ENCODE measurements at regions not wholly inside any gene's neighbourhood (a gene's known extent, or its start where the extent isn't known, plus 50 kb on each side); places are given as distances from the start of the nearest gene placed in this dataset.
"Not testable (repeated sequence)": the region's sequence is repeated elsewhere in the genome, so short reads cannot be mapped to it uniquely, and the experiment has no call there.

GRCh38 chr18:30601541-30601940 lies 441.0 kb downstream of the DSC3 start:
- no peak for ATAC-seq
- DNase-seq: no peak
- TF ChIP-seq CTCF (IDR thresholded peaks at IDR 0.05): no peak
- H3K36me3 ChIP-seq (ENCODE audit: low read depth): no peaks in the 10 kb centered on the region
- intact Hi-C loops (cut with DNase I, micrococcal nuclease): no loop called here
- H3K9me3 ChIP-seq: no peaks in the 10 kb centered on the region
- no peaks in the 10 kb centered on the region for H3K4me1 ChIP-seq (ENCODE audit: low read depth)
- H3K4me3 ChIP-seq: no peak overlapping the region

GRCh38 chr18:30597202-30597601 lies 445.3 kb downstream of the DSC3 start:
- no peak overlapping the region for H3K4me3 ChIP-seq
- no peak for TF ChIP-seq CTCF (IDR thresholded peaks at IDR 0.05)
- intact Hi-C loops (cut with DNase I, micrococcal nuclease): no loop called here
- ATAC-seq (no peak), DNase-seq (no peak)
- no peaks in the 10 kb centered on the region for H3K36me3 ChIP-seq (ENCODE audit: low read depth)
- no peaks in the 10 kb centered on the region for H3K4me1 ChIP-seq (ENCODE audit: low read depth)
- H3K9me3 ChIP-seq: no peaks in the 10 kb centered on the region

- intact Hi-C loops (cut with DNase I, micrococcal nuclease): no loop called here
- TF ChIP-seq CTCF (IDR thresholded peaks at IDR 0.05): no peak
- no peaks in the 10 kb centered on the region for H3K36me3 ChIP-seq (ENCODE audit: low read depth)
- ATAC-seq: no peak
- no peaks in the 10 kb centered on the region for H3K9me3 ChIP-seq
- H3K4me3 ChIP-seq: no peak overlapping the region
- no peaks in the 10 kb centered on the region for H3K4me1 ChIP-seq (ENCODE audit: low read depth)
- no peak for DNase-seq
These were observed 445.9 kb downstream of the DSC3 start for GRCh38 chr18:30596635-30597034.

GRCh38 chr18:30595942-30596341 lies 446.6 kb downstream of the DSC3 start:
- no peak for DNase-seq
- no peaks in the 10 kb centered on the region for H3K36me3 ChIP-seq (ENCODE audit: low read depth)
- intact Hi-C loops (cut with DNase I, micrococcal nuclease): no loop called here
- H3K9me3 ChIP-seq: no peaks in the 10 kb centered on the region
- ATAC-seq: no peak
- TF ChIP-seq CTCF (IDR thresholded peaks at IDR 0.05): no peak
- no peaks in the 10 kb centered on the region for H3K4me1 ChIP-seq (ENCODE audit: low read depth)
- H3K4me3 ChIP-seq: no peak overlapping the region

- H3K4me1 ChIP-seq (ENCODE audit: low read depth); ATAC-seq; DNase-seq; H3K9me3 ChIP-seq; H3K4me3 ChIP-seq; H3K36me3 ChIP-seq (ENCODE audit: low read depth); intact Hi-C loops (cut with DNase I, micrococcal nuclease): not testable (repeated sequence)
These were observed 447.6 kb downstream of the DSC3 start for GRCh38 chr18:30594911-30595310.

- ATAC-seq (no peak), DNase-seq (no peak)
- no peak for TF ChIP-seq CTCF (IDR thresholded peaks at IDR 0.05)
- Histone ChIP-seq H3K9me3 (no peaks in the 10 kb centered on the region), H3K4me1 (ENCODE audit: low read depth) (no peaks in the 10 kb centered on the region), H3K36me3 (ENCODE audit: low read depth) (no peaks in the 10 kb centered on the region), H3K4me3 (no peak overlapping the region)
- intact Hi-C loops (cut with DNase I, micrococcal nuclease): no loop called here
These were observed 451.1 kb downstream of the DSC3 start for GRCh38 chr18:30591462-30591861.

Data from mucosa of descending colon (tissue), 3 donors.